H9 (cell line): ENCODE measurements at regions not wholly inside any gene's neighbourhood (a gene's known extent, or its start where the extent isn't known, plus 50 kb on each side); places are given as distances from the start of the nearest gene placed in this dataset.
A peak's percentile ranks its signal among the peaks of the same experiment; 100 is the strongest.

Source experiments
- DNase-seq: peaks from one replicate; pipeline ENCODE4 v3.0.0-alpha.2; 2017
- H2AFZ ChIP-seq: one replicate; pipeline ENCODE4 v1.6.1; 2013; ENCODE audit warnings: mild to moderate bottlenecking, low read length, control low read depth, moderate library complexity
- H2AK5ac ChIP-seq: 2 replicates; pipeline ENCODE4 v1.6.1; 2013; ENCODE audit warnings: low read length, control low read depth, mixed read lengths; ENCODE audit not compliant: insufficient read length
- H2BK120ac ChIP-seq: one replicate; pipeline ENCODE4 v1.6.1; 2013; ENCODE audit warnings: low read depth, mild to moderate bottlenecking, low read length, control low read depth, inconsistent platforms; ENCODE audit not compliant: poor library complexity, severe bottlenecking
- H2BK12ac ChIP-seq: 2 replicates; pipeline ENCODE4 v1.6.1; 2013; ENCODE audit warnings: low read length, control low read depth, mixed read lengths, low read depth; ENCODE audit not compliant: insufficient read length
- H2BK15ac ChIP-seq: 2 replicates; pipeline ENCODE4 v1.6.1; 2013; ENCODE audit warnings: low read depth, low read length, control low read depth
- H2BK20ac ChIP-seq: one replicate; pipeline ENCODE4 v1.6.1; 2013; ENCODE audit warnings: low read depth, mild to moderate bottlenecking, low read length, control low read depth, inconsistent platforms; ENCODE audit not compliant: poor library complexity, severe bottlenecking
- H2BK5ac ChIP-seq: 2 replicates; pipeline ENCODE4 v1.6.1; 2013; ENCODE audit warnings: low read length, control low read depth, mixed read lengths; ENCODE audit not compliant: insufficient read length
- H3K14ac ChIP-seq: 2 replicates; pipeline ENCODE4 v1.6.1; 2013; ENCODE audit warnings: low read length, control low read depth; ENCODE audit not compliant: insufficient read depth
- H3K18ac ChIP-seq: 2 replicates; pipeline ENCODE4 v1.6.1; 2013; ENCODE audit warnings: low read depth, mild to moderate bottlenecking, mixed read lengths, low read length, control low read depth; ENCODE audit not compliant: insufficient read length
- H3K23ac ChIP-seq: 2 replicates; pipeline ENCODE4 v1.6.1; 2013; ENCODE audit warnings: low read length, control low read depth, mixed read lengths, low read depth; ENCODE audit not compliant: insufficient read length
- H3K23me2 ChIP-seq: 2 replicates; pipeline ENCODE4 v1.6.1; 2013; ENCODE audit warnings: low read depth, mild to moderate bottlenecking, mixed read lengths, low read length, control low read depth; ENCODE audit not compliant: insufficient read length, poor library complexity, severe bottlenecking
- H3K27ac ChIP-seq: 2 replicates; pipeline ENCODE4 v1.5.1; 2013; ENCODE audit warnings: low read length, control low read depth, mixed read lengths, low read depth; ENCODE audit not compliant: insufficient read length
- H3K27me3 ChIP-seq: 2 replicates; pipeline ENCODE4 v1.6.1; 2013; ENCODE audit warnings: low read length, control low read depth, inconsistent platforms; ENCODE audit not compliant: insufficient read depth
- H3K4ac ChIP-seq: 2 replicates; pipeline ENCODE4 v1.6.1; 2013; ENCODE audit warnings: low read depth, mild to moderate bottlenecking, control low read depth, inconsistent platforms, low read length, moderate library complexity
- H3K4me1 ChIP-seq: 2 replicates; pipeline ENCODE4 v1.6.1; 2013; ENCODE audit warnings: low read length, control low read depth, inconsistent platforms; ENCODE audit not compliant: insufficient read depth
- H3K4me2 ChIP-seq: 2 replicates; pipeline ENCODE4 v1.6.1; 2013; ENCODE audit warnings: low read length, control low read depth, mixed read lengths; ENCODE audit not compliant: insufficient read length, insufficient read depth
- H3K56ac ChIP-seq: 2 replicates; pipeline ENCODE4 v1.6.1; 2013; ENCODE audit warnings: low read depth, mild to moderate bottlenecking, mixed read lengths, low read length, control low read depth; ENCODE audit not compliant: insufficient read length
- H3K79me1 ChIP-seq: 2 replicates; pipeline ENCODE4 v1.6.1; 2013; ENCODE audit warnings: low read depth, mild to moderate bottlenecking, moderate library complexity, low read length, control low read depth, inconsistent platforms; ENCODE audit not compliant: insufficient read depth, poor library complexity, severe bottlenecking
- H3K79me2 ChIP-seq: 2 replicates; pipeline ENCODE4 v1.6.1; 2013; ENCODE audit warnings: low read length, control low read depth, inconsistent platforms; ENCODE audit not compliant: insufficient read depth
- H3K9ac ChIP-seq: 2 replicates; pipeline ENCODE4 v1.6.1; 2013; ENCODE audit warnings: low read length, control low read depth, mixed read lengths; ENCODE audit not compliant: insufficient read length; ENCODE audit errors: extremely low read depth
- H3K9me3 ChIP-seq: one replicate; pipeline ENCODE4 v1.6.1; 2013; ENCODE audit warnings: low read depth, low read length, inconsistent platforms; ENCODE audit not compliant: control insufficient read depth
- H3T11ph ChIP-seq: one replicate; pipeline ENCODE4 v1.6.1; 2013; ENCODE audit warnings: mild to moderate bottlenecking, low read length, control low read depth, inconsistent platforms
- H4K20me1 ChIP-seq: one replicate; pipeline ENCODE4 v1.6.1; 2013; ENCODE audit not compliant: control insufficient read depth, insufficient read length, insufficient read depth
- H4K5ac ChIP-seq: 2 replicates; pipeline ENCODE4 v1.6.1; 2013; ENCODE audit warnings: low read depth, mild to moderate bottlenecking, mixed read lengths, low read length, control low read depth; ENCODE audit not compliant: insufficient read length
- H4K8ac ChIP-seq: replicated peaks from 2 replicates; pipeline ENCODE4 v1.6.1; 2013; ENCODE audit warnings: low read length, control low read depth, mixed read lengths, low read depth; ENCODE audit not compliant: insufficient read length
- H4K91ac ChIP-seq: 2 replicates; pipeline ENCODE4 v1.6.1; 2013; ENCODE audit warnings: low read depth, mild to moderate bottlenecking, moderate library complexity, mixed read lengths, low read length, control low read depth; ENCODE audit not compliant: insufficient read length
- H3K27ac Mint-ChIP-seq, 3 experiments: 2 replicates in 2 of 3; 3 replicates in 1 of 3; pipeline ENCODE4 v1.8.0; 2020 to 2021; ENCODE audit warnings: mixed read lengths in 3 of 3, mild to moderate bottlenecking in 1 of 3, moderate library complexity in 1 of 3
- H3K27me3 Mint-ChIP-seq: 2 replicates; pipeline ENCODE4 v1.8.0; 2021; ENCODE audit warnings: low read depth, mild to moderate bottlenecking, moderate library complexity, mixed read lengths
- H3K36me3 Mint-ChIP-seq, 3 experiments: 2 replicates in 2 of 3; 3 replicates in 1 of 3; pipeline ENCODE4 v1.8.0; 2020 to 2021; ENCODE audit warnings: low read depth in 3 of 3, mixed read lengths in 3 of 3; ENCODE audit not compliant: insufficient read depth in 1 of 3
- H3K4me1 Mint-ChIP-seq, 2 experiments: 2 replicates each; pipeline ENCODE4 v1.8.0; 2020; ENCODE audit warnings: mixed read lengths in 2 of 2
- H3K4me3 Mint-ChIP-seq, 2 experiments: 2 replicates in 1 of 2; 3 replicates in 1 of 2; pipeline ENCODE4 v1.8.0; 2020 to 2021; ENCODE audit warnings: mild to moderate bottlenecking in 2 of 2, mixed read lengths in 2 of 2, moderate library complexity in 1 of 2
- H3K9me3 Mint-ChIP-seq, 2 experiments: 2 replicates in 1 of 2; 3 replicates in 1 of 2; pipeline ENCODE4 v1.8.0; 2020; ENCODE audit warnings: mild to moderate bottlenecking in 2 of 2, mixed read lengths in 2 of 2, moderate library complexity in 1 of 2
- CTCF ChIP-seq: fragments of 200-600 bp; sonication (generic); conservative IDR thresholded peaks from 3 replicates; pipeline ENCODE4 v1.8.0; 2021; ENCODE audit warnings: antibody characterized with exemption, mild to moderate bottlenecking
- WGBS: extraction: QIAGEN DNeasy Blood & Tissue Kit; methylation state at CpG from one replicate; pipeline ENCODE4 v1.1.7; 2013; ENCODE audit warnings: missing lambda C conversion rate, low lambda C conversion rate, mixed read lengths; ENCODE audit not compliant: insufficient read length; ENCODE audit errors: extremely low coverage; 5-methylcytosine and 5-hydroxymethylcytosine counted together

GRCh38 chr4:8738471-8738931, 133.1 kb downstream of the HMX1 start:
- no peaks in the 10 kb centered on the region for H3K4me1 ChIP-seq
- no peaks in the 10 kb centered on the region for H3K27me3 ChIP-seq
- H4K5ac ChIP-seq, result no peak overlapping the region
- H4K8ac ChIP-seq, result no peak overlapping the region
- Mint-ChIP-seq H3K36me3 (peaks cover 0 to 13% (median 0%) of the 10 kb centered on the region in 3 experiments; a peak in 3 of 7 replicates), H3K4me1 (peaks cover 4 to 16% of the 10 kb centered on the region in 2 experiments; a peak in 3 of 4 replicates), H3K27ac (peak overlapping the region in 1 of 3 experiments; percentile 12; a peak in 1 of 7 replicates), H3K9me3 (peaks cover 11 to 16% of the 10 kb centered on the region in 2 experiments), H3K4me3 (no peak overlapping the region), H3K27me3 (peaks cover 5% of the 10 kb centered on the region)
- H2BK15ac ChIP-seq, result no peak overlapping the region
- no peak overlapping the region for H3K27ac ChIP-seq
- no peaks in the 10 kb centered on the region for H3K9me3 ChIP-seq
- H2AK5ac ChIP-seq, result no peak overlapping the region
- no peak overlapping the region for H2BK12ac ChIP-seq
- no peaks in the 10 kb centered on the region for H4K20me1 ChIP-seq
- H3K9ac ChIP-seq, result no peak overlapping the region
- no peak overlapping the region for H4K91ac ChIP-seq
- no peak for TF ChIP-seq CTCF
- no peak overlapping the region for H2BK20ac ChIP-seq
- no peaks in the 10 kb centered on the region for H3K79me2 ChIP-seq
- no peak overlapping the region for H3K56ac ChIP-seq
- H2AFZ ChIP-seq, result no peak overlapping the region
- WGBS, result no CpG with 5 or more reads among the region's 15 CpGs
- no peak overlapping the region for H3K14ac ChIP-seq
- no peaks in the 10 kb centered on the region for H3K79me1 ChIP-seq
- H3K4ac ChIP-seq, result no peak overlapping the region
- DNase-seq, result peak; percentile 15
- H2BK5ac ChIP-seq, result no peak overlapping the region
- H3K23me2 ChIP-seq, result no peaks in the 10 kb centered on the region
- H2BK120ac ChIP-seq, result no peak overlapping the region
- no peak overlapping the region for H3K4me2 ChIP-seq
- H3K23ac ChIP-seq, result no peak overlapping the region
- no peak overlapping the region for H3T11ph ChIP-seq
- no peak overlapping the region for H3K18ac ChIP-seq
